Erythroblast (primary cell): ENCODE measurements at regions not wholly inside any gene's neighbourhood (a gene's known extent, or its start where the extent isn't known, plus 50 kb on each side); places are given as distances from the start of the nearest gene placed in this dataset.

ENCODE experiments used
- GATA1 ChIP-seq: IDR thresholded peaks from 2 replicates; pipeline ENCODE4 v1.6.1; 2011; ENCODE audit warnings: low read depth, mild to moderate bottlenecking, control low read depth, low read length, moderate library complexity
- POLR2A ChIP-seq: IDR thresholded peaks from 2 replicates; pipeline ENCODE4 v1.6.1; 2011; ENCODE audit warnings: mild to moderate bottlenecking, low read length

- TF ChIP-seq POLR2A = no peak
- no peak for TF ChIP-seq GATA1
Observed at GRCh38 chr3:31067004-31067403, 172.5 kb upstream of the GADL1 start.
